KMS-11 (cell line): ENCODE measurements at regions not wholly inside any gene's neighbourhood (a gene's known extent, or its start where the extent isn't known, plus 50 kb on each side); places are given as distances from the start of the nearest gene placed in this dataset.
A peak's percentile ranks its signal among the peaks of the same experiment; 100 is the strongest.

Experiments used
- H2AFZ ChIP-seq: fragments of 200-600 bp; sonication (generic); 2 replicates; pipeline ENCODE4 v1.6.1; 2016; ENCODE audit warnings: antibody characterized with exemption, mixed run types, low read depth
- H3K27ac ChIP-seq: fragments of 200-600 bp; sonication (generic); 2 replicates; pipeline ENCODE4 v1.6.1; 2016; ENCODE audit warnings: mild to moderate bottlenecking, mixed run types
- H3K27me3 ChIP-seq: fragments of 200-600 bp; sonication (generic); 2 replicates; pipeline ENCODE4 v1.6.1; 2017; ENCODE audit warnings: mild to moderate bottlenecking, low read depth, mixed run types, moderate library complexity; ENCODE audit not compliant: insufficient read depth
- H3K36me3 ChIP-seq: fragments of 200-600 bp; sonication (generic); 2 replicates; pipeline ENCODE4 v1.6.1; 2017; ENCODE audit warnings: mild to moderate bottlenecking, mixed run types; ENCODE audit not compliant: insufficient read depth
- H3K4me1 ChIP-seq: fragments of 200-600 bp; sonication (generic); 2 replicates; pipeline ENCODE4 v1.6.1; 2016; ENCODE audit warnings: mild to moderate bottlenecking, low read depth, mixed run types; ENCODE audit not compliant: poor library complexity, severe bottlenecking
- H3K4me2 ChIP-seq: fragments of 200-600 bp; sonication (generic); 2 replicates; pipeline ENCODE4 v1.7.0; 2016; ENCODE audit warnings: mild to moderate bottlenecking, mixed run types
- H3K4me3 ChIP-seq: fragments of 200-600 bp; sonication (generic); IDR thresholded peaks from 2 replicates; pipeline ENCODE4 v1.6.1; 2017; ENCODE audit warnings: low read depth, low read length, mixed read lengths; ENCODE audit not compliant: insufficient read depth
- H3K79me2 ChIP-seq: fragments of 200-600 bp; sonication (generic); 2 replicates; pipeline ENCODE4 v1.6.1; 2016; ENCODE audit warnings: low read depth, mixed run types; ENCODE audit not compliant: insufficient read depth
- H3K9ac ChIP-seq: fragments of 200-600 bp; sonication (generic); 2 replicates; pipeline ENCODE4 v1.6.1; 2016; ENCODE audit warnings: mild to moderate bottlenecking, mixed run types
- H4K20me1 ChIP-seq: fragments of 200-600 bp; sonication (generic); 2 replicates; pipeline ENCODE4 v1.6.1; 2016; ENCODE audit warnings: mild to moderate bottlenecking, mixed run types; ENCODE audit not compliant: insufficient read depth
- CTCF ChIP-seq: fragments of 200-600 bp; sonication (generic); conservative IDR thresholded peaks from 2 replicates; pipeline ENCODE4 v1.6.1; 2017; ENCODE audit warnings: low read depth, mild to moderate bottlenecking, antibody characterized with exemption, low read length, moderate library complexity, mixed read lengths

GRCh38 chr5:24365406-24365805 lies 279.4 kb downstream of the CDH10 start:
- Histone ChIP-seq H3K27ac (peak overlapping the region; percentile 99), H3K79me2 (no peaks in the 10 kb centered on the region), H2AFZ (peak overlapping the region; percentile 88; the same call in 1 of the 2 replicates), H3K36me3 (no peaks in the 10 kb centered on the region), H3K9ac (peak overlapping the region; percentile 77; the same call in 1 of the 2 replicates), H4K20me1 (no peaks in the 10 kb centered on the region), H3K27me3 (no peaks in the 10 kb centered on the region), H3K4me3 (no peak overlapping the region), H3K4me1 (peaks cover 51% of the 10 kb centered on the region), H3K4me2 (peak overlapping the region; percentile 41)
- no peak for TF ChIP-seq CTCF

GRCh38 chr5:24367216-24367615 lies 277.6 kb downstream of the CDH10 start:
- no peaks in the 10 kb centered on the region for H3K36me3 ChIP-seq
- H3K27ac ChIP-seq, result no peak overlapping the region
- H2AFZ ChIP-seq, result no peak overlapping the region
- H3K79me2 ChIP-seq, result no peaks in the 10 kb centered on the region
- no peak overlapping the region for H3K4me3 ChIP-seq
- peaks cover 48% of the 10 kb centered on the region for H3K4me1 ChIP-seq
- H3K9ac ChIP-seq, result no peak overlapping the region
- H3K4me2 ChIP-seq, result no peak overlapping the region
- TF ChIP-seq CTCF, result no peak
- no peaks in the 10 kb centered on the region for H3K27me3 ChIP-seq
- no peaks in the 10 kb centered on the region for H4K20me1 ChIP-seq

GRCh38 chr5:24368115-24368514 lies 276.7 kb downstream of the CDH10 start:
- no peak overlapping the region for H2AFZ ChIP-seq
- H3K4me3 ChIP-seq, result no peak overlapping the region
- no peak overlapping the region for H3K27ac ChIP-seq
- H3K4me2 ChIP-seq, result no peak overlapping the region
- TF ChIP-seq CTCF, result 0 out of 2 replicates have a peak, but pooled peaks have one; percentile 20
- H3K79me2 ChIP-seq, result no peaks in the 10 kb centered on the region
- H3K36me3 ChIP-seq, result no peaks in the 10 kb centered on the region
- no peaks in the 10 kb centered on the region for H4K20me1 ChIP-seq
- H3K9ac ChIP-seq, result no peak overlapping the region
- peaks cover 39% of the 10 kb centered on the region for H3K4me1 ChIP-seq
- no peaks in the 10 kb centered on the region for H3K27me3 ChIP-seq

- H3K9ac ChIP-seq, result no peak overlapping the region
- no peaks in the 10 kb centered on the region for H3K4me1 ChIP-seq
- H4K20me1 ChIP-seq, result no peaks in the 10 kb centered on the region
- no peaks in the 10 kb centered on the region for H3K79me2 ChIP-seq
- H3K4me3 ChIP-seq, result no peak overlapping the region
- no peak overlapping the region for H2AFZ ChIP-seq
- H3K4me2 ChIP-seq, result no peak overlapping the region
- H3K36me3 ChIP-seq, result no peaks in the 10 kb centered on the region
- TF ChIP-seq CTCF, result no peak
- no peaks in the 10 kb centered on the region for H3K27me3 ChIP-seq
- H3K27ac ChIP-seq, result no peak overlapping the region
Measured at GRCh38 chr5:24376210-24376609, 268.6 kb downstream of the CDH10 start.
